Right atrium auricular region (tissue), 2 donors: ENCODE measurements at regions not wholly inside any gene's neighbourhood (a gene's known extent, or its start where the extent isn't known, plus 50 kb on each side); places are given as distances from the start of the nearest gene placed in this dataset.
"Not testable (repeated sequence)": the region's sequence is repeated elsewhere in the genome, so short reads cannot be mapped to it uniquely, and the experiment has no call there.

Source experiments
- DNase-seq: peaks from one replicate; pipeline ENCODE4 v3.0.0-alpha.2; 2019; ENCODE audit warnings: low spot score
- H3K27ac ChIP-seq, 2 donors: fragments of 200-600 bp; sonication (generic); 1 replicate in 1 of 2; 2 replicates in 1 of 2; pipeline ENCODE4 v1.5.1; 2016 to 2019
- H3K27me3 ChIP-seq, 2 donors: fragments of 200-600 bp; sonication (generic); one replicate each; pipeline versions ENCODE4 v1.5.1 to v1.6.0; 2017 to 2019
- H3K36me3 ChIP-seq: fragments of 200-600 bp; sonication (generic); one replicate; pipeline ENCODE4 v1.5.1; 2016
- H3K4me1 ChIP-seq, 2 donors: fragments of 200-600 bp; sonication (generic); one replicate each; pipeline versions ENCODE4 v1.5.1 to v1.6.0; 2017 to 2019
- H3K4me3 ChIP-seq, 2 donors: fragments of 200-600 bp; sonication (generic); 1 replicate in 1 of 2; 2 replicates in 1 of 2; pipeline ENCODE4 v1.5.1; 2017 to 2019; ENCODE audit warnings: mild to moderate bottlenecking in 1 of 2, moderate library complexity in 1 of 2
- H3K9me3 ChIP-seq, 2 donors: fragments of 200-600 bp; sonication (generic); one replicate each; pipeline ENCODE4 v1.5.1; 2019
- CTCF ChIP-seq, 2 donors: fragments of 200-600 bp; sonication (generic); IDR thresholded peaks; one replicate each; pipeline ENCODE4 v1.5.1; 2019; ENCODE audit warnings: antibody characterized with exemption in 2 of 2

- Histone ChIP-seq H3K9me3 (no peaks in the 10 kb centered on the region), H3K4me3 (no peak overlapping the region), H3K27me3 (no peaks in the 10 kb centered on the region), H3K36me3 (no peaks in the 10 kb centered on the region), H3K27ac (no peak overlapping the region), H3K4me1 (no peaks in the 10 kb centered on the region)
- TF ChIP-seq CTCF (IDR thresholded peaks at IDR 0.05) = no peak
- no peak for DNase-seq
These were observed 857.5 kb downstream of the XPNPEP1 start for GRCh38 chr10:109065821-109066220.

DNA sequence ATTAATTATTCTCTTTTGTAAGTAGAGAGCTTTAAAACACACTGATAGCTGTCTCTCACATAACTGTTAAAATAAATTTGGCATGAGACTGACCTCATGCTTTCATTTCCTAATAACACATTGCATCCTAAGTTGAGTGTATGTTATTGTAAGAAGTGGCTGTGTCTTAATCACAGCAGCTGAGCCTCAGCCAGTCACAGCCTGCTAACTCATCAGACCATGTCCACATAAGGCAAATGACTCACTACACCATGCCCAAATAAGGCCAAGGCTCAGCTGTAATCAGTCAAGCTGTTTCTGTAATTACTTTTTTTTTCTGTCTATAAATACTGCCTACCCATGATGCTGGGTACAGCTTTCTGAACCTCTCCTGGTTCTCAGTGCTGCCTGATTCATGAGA, 860.9 kb downstream of the XPNPEP1 start:
- Histone ChIP-seq H3K4me1 (no peaks in the 10 kb centered on the region), H3K9me3 (no peaks in the 10 kb centered on the region), H3K27me3 (no peaks in the 10 kb centered on the region), H3K27ac (no peak overlapping the region), H3K36me3 (no peaks in the 10 kb centered on the region), H3K4me3 (no peak overlapping the region)
- no peak for DNase-seq
- no peak for TF ChIP-seq CTCF (IDR thresholded peaks at IDR 0.05)

GRCh38 chr10:109055243-109055642, 868.1 kb downstream of the XPNPEP1 start:
- Histone ChIP-seq H3K27me3 (no peaks in the 10 kb centered on the region), H3K27ac (no peak overlapping the region), H3K9me3 (no peaks in the 10 kb centered on the region), H3K36me3 (no peaks in the 10 kb centered on the region), H3K4me1 (no peaks in the 10 kb centered on the region), H3K4me3 (no peak overlapping the region)
- no peak for DNase-seq
- no peak for TF ChIP-seq CTCF (IDR thresholded peaks at IDR 0.05)

GRCh38 chr10:109047856-109048255, 875.5 kb downstream of the XPNPEP1 start:
- no peaks in the 10 kb centered on the region for H3K4me1 ChIP-seq
- no peaks in the 10 kb centered on the region for H3K27me3 ChIP-seq
- no peak overlapping the region for H3K27ac ChIP-seq
- no peak for TF ChIP-seq CTCF (IDR thresholded peaks at IDR 0.05)
- no peak for DNase-seq
- no peak overlapping the region for H3K4me3 ChIP-seq
- H3K36me3 ChIP-seq = no peaks in the 10 kb centered on the region
- H3K9me3 ChIP-seq = no peaks in the 10 kb centered on the region

DNA sequence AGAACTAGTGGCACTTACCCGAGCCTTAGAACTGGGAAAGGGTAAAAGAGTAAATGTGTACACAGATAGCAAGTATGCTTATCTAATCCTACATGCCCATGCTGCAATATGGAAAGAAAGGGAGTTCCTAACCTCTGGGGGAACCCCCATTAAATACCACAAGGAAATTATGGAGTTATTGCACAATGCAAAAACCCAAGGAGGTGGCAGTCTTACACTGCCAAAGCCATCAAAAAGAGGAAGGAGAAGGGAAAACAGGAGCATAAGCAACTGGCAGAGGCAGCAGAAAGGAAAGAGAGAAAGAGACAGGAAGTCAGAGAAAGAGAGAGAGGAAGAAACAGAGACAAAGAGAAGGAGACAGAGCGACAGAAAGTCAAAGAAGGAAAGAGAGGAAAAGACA, 876.9 kb downstream of the XPNPEP1 start:
- not testable (repeated sequence) for DNase-seq, H3K4me1 ChIP-seq, H3K27ac ChIP-seq, H3K4me3 ChIP-seq, H3K9me3 ChIP-seq, H3K27me3 ChIP-seq, H3K36me3 ChIP-seq

- no peak for TF ChIP-seq CTCF (IDR thresholded peaks at IDR 0.05)
- DNase-seq = no peak
These were observed 882.7 kb downstream of the XPNPEP1 start for GRCh38 chr10:109040622-109041021.

More at GRCh38 chr10:109040622-109041021, 882.7 kb downstream of the XPNPEP1 start:
- no peaks in the 10 kb centered on the region for H3K36me3 ChIP-seq
- H3K27ac ChIP-seq = no peak overlapping the region
- H3K4me1 ChIP-seq = no peaks in the 10 kb centered on the region
- H3K9me3 ChIP-seq = peaks cover 0 to 7% of the 10 kb centered on the region in 2 donors
- H3K27me3 ChIP-seq = no peaks in the 10 kb centered on the region
- H3K4me3 ChIP-seq = no peak overlapping the region
